GM12891 (cell line): ENCODE measurements at regions not wholly inside any gene's neighbourhood (a gene's known extent, or its start where the extent isn't known, plus 50 kb on each side); places are given as distances from the start of the nearest gene placed in this dataset.
A peak's percentile ranks its signal among the peaks of the same experiment; 100 is the strongest.

ENCODE experiments used
- DNase-seq: peaks from one replicate; pipeline ENCODE4 v3.0.0; 2011; ENCODE audit warnings: low spot score; ENCODE audit not compliant: insufficient read length
- FAIRE-seq: peaks from 2 replicates; lab custom pipeline; 2011; peaks lifted over from hg19 to GRCh38; lab: Jason Lieb, UNC
- PAX5 ChIP-seq: IDR thresholded peaks from 2 replicates; pipeline ENCODE4 v1.6.1; 2011; ENCODE audit warnings: low read length, moderate library complexity, mild to moderate bottlenecking; ENCODE audit not compliant: insufficient read depth, severe bottlenecking
- POLR2A ChIP-seq: IDR thresholded peaks from 2 replicates; pipeline ENCODE4 v1.6.1; 2011; ENCODE audit warnings: low read depth, low read length, control low read depth
- POLR2AphosphoS5 ChIP-seq: IDR thresholded peaks from 2 replicates; pipeline ENCODE4 v1.6.1; 2011; ENCODE audit warnings: low read depth, low read length, control low read depth
- POU2F2 ChIP-seq: IDR thresholded peaks from 2 replicates; pipeline ENCODE4 v1.6.1; 2011; ENCODE audit warnings: low read depth, mild to moderate bottlenecking, control low read depth, low read length, moderate library complexity
- SPI1 ChIP-seq: IDR thresholded peaks from 2 replicates; pipeline ENCODE4 v1.6.1; 2011; ENCODE audit warnings: low read depth, low read length, control low read depth
- TAF1 ChIP-seq: IDR thresholded peaks from 2 replicates; pipeline ENCODE4 v1.6.1; 2011; ENCODE audit warnings: low read depth, low read length, control low read depth

- no peak for DNase-seq
- TF ChIP-seq PAX5 = no peak
- FAIRE-seq = no peak
Observed at GRCh38 chr12:43090981-43091380, 461.0 kb downstream of the ADAMTS20 start.

DNA sequence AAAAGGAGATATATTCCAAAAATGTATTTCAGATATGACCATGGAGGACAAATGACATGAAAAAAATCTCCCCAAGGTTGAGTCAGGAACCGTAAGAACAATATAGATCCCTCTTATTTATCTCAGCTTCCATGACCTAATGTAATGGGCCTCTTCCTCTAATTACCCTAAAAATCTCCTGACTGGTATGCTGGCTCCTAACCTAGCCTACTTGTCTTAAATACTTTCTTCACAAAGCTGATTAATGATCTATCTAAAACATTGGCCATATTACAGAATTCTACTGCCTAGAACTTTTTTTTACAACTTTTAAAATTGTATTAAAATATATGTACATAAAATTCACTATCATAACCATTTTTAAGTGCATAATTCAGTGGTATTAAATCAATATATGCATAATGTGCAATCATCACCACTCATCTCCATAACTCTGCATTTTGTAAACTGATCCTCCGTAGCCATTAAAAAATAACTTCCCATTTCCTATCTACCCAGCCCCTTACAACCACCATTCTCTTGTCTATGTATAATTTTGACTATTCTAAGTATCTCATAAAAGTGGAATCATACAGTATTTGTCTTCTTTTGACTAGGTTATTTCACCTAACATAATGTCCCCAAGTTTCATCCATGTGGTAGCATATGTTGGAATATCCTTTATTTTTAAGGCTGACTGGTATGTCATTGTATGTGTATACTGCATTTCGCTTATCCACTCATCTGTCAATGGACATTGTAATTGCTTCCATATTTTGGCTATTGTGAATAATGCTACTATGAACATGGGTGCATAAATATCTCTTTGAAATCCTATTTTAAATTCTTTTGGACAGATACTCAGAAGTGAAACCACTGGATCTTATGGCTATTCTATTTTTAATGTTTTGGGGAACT, 464.6 kb downstream of the ADAMTS20 start:
- DNase-seq = no peak
- TF ChIP-seq TAF1 (no peak), POU2F2 (no peak)
- FAIRE-seq = no peak

DNA sequence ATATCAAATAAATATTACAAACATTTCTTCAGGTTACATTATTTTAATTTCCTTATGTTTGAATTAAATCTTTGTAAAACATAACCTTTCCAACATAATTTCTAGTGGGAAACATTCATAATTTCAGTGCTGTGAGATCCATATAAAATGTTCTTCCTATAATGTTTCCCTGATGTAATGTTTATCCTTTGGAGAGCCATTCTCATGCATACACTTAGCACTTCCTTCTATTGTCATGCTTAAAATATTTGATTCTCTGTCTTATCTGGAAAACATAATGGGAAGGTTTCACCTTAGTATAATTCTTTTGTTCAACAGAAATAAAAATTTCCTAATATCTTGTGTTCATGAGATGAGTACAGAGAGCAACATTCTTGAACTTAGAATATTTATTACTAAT, 472.5 kb downstream of the ADAMTS20 start:
- DNase-seq (no peak), FAIRE-seq (no peak)
- no peak for TF ChIP-seq POLR2A
- no peak for TF ChIP-seq POLR2AphosphoS5
- no peak for TF ChIP-seq POU2F2
- TF ChIP-seq SPI1 = no peak
- TF ChIP-seq PAX5 = no peak
- no peak for TF ChIP-seq TAF1

DNA sequence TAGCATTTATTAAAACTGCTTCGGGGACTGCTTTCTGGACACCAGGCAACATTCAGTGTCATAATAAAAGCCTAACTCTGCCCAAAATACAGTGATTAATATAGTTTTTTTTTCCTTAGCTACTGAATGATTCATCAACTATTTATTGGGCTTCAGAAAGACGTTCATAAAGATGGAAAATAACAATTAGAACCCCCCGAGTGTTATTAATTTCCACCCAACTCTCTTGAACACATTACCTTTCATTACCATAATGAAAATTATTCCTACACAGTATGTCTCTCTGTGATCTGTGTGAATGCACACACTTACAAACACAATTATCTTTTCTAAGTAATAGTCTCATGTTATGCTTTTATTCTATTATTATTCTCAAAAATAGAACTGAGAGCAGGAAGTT, 473.0 kb downstream of the ADAMTS20 start:
- no peak for FAIRE-seq

GRCh38 chr12:43072431-43072830, 479.6 kb downstream of the ADAMTS20 start:
- DNase-seq (no peak), FAIRE-seq (no peak)
- TF ChIP-seq POLR2A (no peak), TAF1 (no peak), POLR2AphosphoS5 (no peak), SPI1 (no peak), POU2F2 (no peak), PAX5 (no peak)

More for the DNA sequence above, 473.0 kb downstream of the ADAMTS20 start:
- TF ChIP-seq SPI1 (no peak), POLR2A (no peak), POU2F2 (no peak), POLR2AphosphoS5 (no peak)
- no peak for DNase-seq

- FAIRE-seq (no peak), DNase-seq (no peak)
- TF ChIP-seq SPI1 (peak; percentile 47), PAX5 (no peak), POU2F2 (no peak)
Observed at GRCh38 chr12:43069768-43070221, 480.2 kb upstream of the PRICKLE1 start.

DNA sequence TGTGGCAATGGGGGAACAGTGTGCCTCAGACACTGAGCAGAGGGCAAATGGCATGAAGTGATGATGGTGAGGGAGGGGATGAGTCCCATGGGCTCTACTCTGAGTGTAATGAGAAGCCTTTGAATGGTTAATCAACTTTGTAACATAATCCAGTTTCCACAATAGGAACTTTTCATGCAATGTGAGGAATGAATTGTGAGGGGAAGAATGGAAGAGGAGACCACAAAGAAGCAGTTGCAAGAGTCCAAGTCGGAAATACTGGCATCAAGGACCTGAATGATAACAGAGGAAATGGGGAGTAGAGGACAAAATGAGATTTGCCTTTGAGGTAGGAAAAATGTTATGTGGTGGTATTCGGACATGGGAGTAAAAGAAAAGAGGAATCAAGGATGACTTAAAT, 476.9 kb upstream of the PRICKLE1 start:
- DNase-seq = no peak
- TF ChIP-seq PAX5 (no peak), POLR2AphosphoS5 (no peak), POU2F2 (no peak), SPI1 (no peak), TAF1 (no peak), POLR2A (no peak)
- no peak for FAIRE-seq

- FAIRE-seq (no peak), DNase-seq (no peak)
- TF ChIP-seq POLR2A (no peak), SPI1 (no peak), PAX5 (no peak), POLR2AphosphoS5 (no peak), TAF1 (no peak), POU2F2 (no peak)
Observed at GRCh38 chr12:43063650-43064049, 474.1 kb upstream of the PRICKLE1 start.

- DNase-seq = no peak
- no peak for FAIRE-seq
- TF ChIP-seq SPI1 = no peak
- TF ChIP-seq POLR2AphosphoS5 = no peak
- TF ChIP-seq POU2F2 = no peak
- no peak for TF ChIP-seq TAF1
- TF ChIP-seq PAX5 = no peak
- no peak for TF ChIP-seq POLR2A
Observed at GRCh38 chr12:43062201-43062895, 472.8 kb upstream of the PRICKLE1 start.

GRCh38 chr12:43060742-43061141, 471.2 kb upstream of the PRICKLE1 start:
- FAIRE-seq (no peak), DNase-seq (no peak)
- TF ChIP-seq POLR2A = no peak
- no peak for TF ChIP-seq POLR2AphosphoS5
- no peak for TF ChIP-seq SPI1
- no peak for TF ChIP-seq PAX5
- TF ChIP-seq POU2F2 = no peak
- TF ChIP-seq TAF1 = no peak

DNA sequence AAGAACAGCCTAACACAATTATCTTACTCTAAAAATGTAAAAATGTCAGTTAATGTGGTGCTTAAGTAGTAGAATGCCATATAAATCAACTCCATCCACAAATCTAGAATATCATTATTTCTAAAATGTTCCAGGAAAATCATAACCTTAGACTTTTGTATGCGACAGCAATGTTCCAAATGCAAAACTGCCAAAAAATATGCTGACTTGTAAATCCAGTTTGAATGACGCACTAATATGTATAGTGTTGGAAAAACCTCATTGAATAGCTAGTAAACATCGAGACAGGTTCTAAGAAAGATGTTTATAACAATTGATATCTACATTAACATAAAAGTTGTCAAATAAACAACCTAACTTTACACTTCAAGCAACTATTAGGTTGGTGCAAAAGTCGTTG, 469.1 kb upstream of the PRICKLE1 start:
- FAIRE-seq (no peak), DNase-seq (no peak)
- TF ChIP-seq SPI1 (no peak), POU2F2 (no peak), TAF1 (no peak), POLR2AphosphoS5 (no peak), POLR2A (no peak), PAX5 (no peak)
